Sigmoid colon (tissue), 4 donors: ENCODE measurements at regions not wholly inside any gene's neighbourhood (a gene's known extent, or its start where the extent isn't known, plus 50 kb on each side); places are given as distances from the start of the nearest gene placed in this dataset.

Experiments
- CTCF ChIP-seq, 4 experiments: fragments of 450-650 bp in 3 of 4; fragments of 200-600 bp in 1 of 4; IDR thresholded peaks; one replicate each; pipeline ENCODE4 v1.5.1; 2016 to 2019; ENCODE audit warnings: antibody characterized with exemption in 4 of 4, mild to moderate bottlenecking in 3 of 4, moderate library complexity in 2 of 4
- POLR2A ChIP-seq, 2 donors: fragments of 450-650 bp; IDR thresholded peaks; one replicate each; pipeline ENCODE4 v1.6.1; 2016; ENCODE audit warnings: antibody characterized with exemption in 2 of 2, mild to moderate bottlenecking in 2 of 2, moderate library complexity in 2 of 2
- POLR2AphosphoS5 ChIP-seq, 4 donors: sonication (generic); formaldehyde crosslinking; IDR thresholded peaks; one replicate each; pipeline ENCODE4 v1.6.1; 2017; ENCODE audit warnings: antibody characterized with exemption in 4 of 4

- no peak for TF ChIP-seq POLR2AphosphoS5 (IDR thresholded peaks at IDR 0.05)
- TF ChIP-seq POLR2A (IDR thresholded peaks at IDR 0.05), result no peak
- TF ChIP-seq CTCF (IDR thresholded peaks at IDR 0.05), result no peak
These were observed 147.7 kb downstream of the GPX5 start for GRCh38 chr6:28673417-28673786.
